ENCODE measurements at regions not wholly inside any gene's neighbourhood (a gene's known extent, or its start where the extent isn't known, plus 50 kb on each side); places are given as distances from the start of the nearest gene placed in this dataset.

DNA sequence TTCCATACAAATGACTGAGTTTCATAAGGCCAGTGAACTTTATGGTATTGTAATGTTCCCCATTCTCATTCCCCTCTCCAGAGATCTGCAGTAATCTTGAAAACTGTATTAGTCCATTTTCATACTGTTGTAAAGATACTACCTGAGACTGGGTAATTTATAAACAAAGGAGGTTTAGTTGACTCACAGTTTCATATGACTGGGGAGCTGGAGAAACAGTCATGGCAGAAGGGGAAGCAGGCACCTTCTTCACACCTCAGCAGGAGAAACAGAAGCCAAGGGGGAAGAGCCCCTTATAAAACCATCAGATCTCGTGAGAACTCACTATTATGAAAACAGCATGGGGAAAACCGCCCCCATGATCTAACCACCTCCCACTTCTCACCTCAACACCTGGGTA, 318.7 kb upstream of the KLF12 start:
- Histone ChIP-seq H3K4me3 (ENCODE audit: low read depth, low read length, poor library complexity, severe bottlenecking) (no peak overlapping the region), H3K9me3 (ENCODE audit: low read length) (no peaks in the 10 kb centered on the region), H3K4me2 (ENCODE audit: low read length) (no peak overlapping the region), H3F3A (ENCODE audit: insufficient read depth, low read length) (no peaks in the 10 kb centered on the region), H3K36me3 (ENCODE audit: insufficient read depth, low read length) (no peaks in the 10 kb centered on the region), H3K9ac (ENCODE audit: low read length) (no peak overlapping the region), H4K20me1 (ENCODE audit: insufficient read depth, low read length) (no peaks in the 10 kb centered on the region), H3K4me1 (ENCODE audit: insufficient read depth, low read length, severe bottlenecking) (peaks cover 25% of the 10 kb centered on the region), H3K27ac (ENCODE audit: low read depth, low read length, poor library complexity, severe bottlenecking) (no peak overlapping the region), H2AFZ (ENCODE audit: low read length) (no peak overlapping the region), H3K27me3 (ENCODE audit: insufficient read depth, low read length) (no peaks in the 10 kb centered on the region), H3K79me2 (ENCODE audit: insufficient read depth, low read length) (no peaks in the 10 kb centered on the region), H3K9me2 (ENCODE audit: low read depth, low read length) (no peaks in the 10 kb centered on the region)
- TF ChIP-seq, protein P1, sequence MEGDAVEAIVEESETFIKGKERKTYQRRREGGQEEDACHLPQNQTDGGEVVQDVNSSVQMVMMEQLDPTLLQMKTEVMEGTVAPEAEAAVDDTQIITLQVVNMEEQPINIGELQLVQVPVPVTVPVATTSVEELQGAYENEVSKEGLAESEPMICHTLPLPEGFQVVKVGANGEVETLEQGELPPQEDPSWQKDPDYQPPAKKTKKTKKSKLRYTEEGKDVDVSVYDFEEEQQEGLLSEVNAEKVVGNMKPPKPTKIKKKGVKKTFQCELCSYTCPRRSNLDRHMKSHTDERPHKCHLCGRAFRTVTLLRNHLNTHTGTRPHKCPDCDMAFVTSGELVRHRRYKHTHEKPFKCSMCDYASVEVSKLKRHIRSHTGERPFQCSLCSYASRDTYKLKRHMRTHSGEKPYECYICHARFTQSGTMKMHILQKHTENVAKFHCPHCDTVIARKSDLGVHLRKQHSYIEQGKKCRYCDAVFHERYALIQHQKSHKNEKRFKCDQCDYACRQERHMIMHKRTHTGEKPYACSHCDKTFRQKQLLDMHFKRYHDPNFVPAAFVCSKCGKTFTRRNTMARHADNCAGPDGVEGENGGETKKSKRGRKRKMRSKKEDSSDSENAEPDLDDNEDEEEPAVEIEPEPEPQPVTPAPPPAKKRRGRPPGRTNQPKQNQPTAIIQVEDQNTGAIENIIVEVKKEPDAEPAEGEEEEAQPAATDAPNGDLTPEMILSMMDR (IDR thresholded peaks at IDR 0.05; ENCODE audit: low read length) = no peak
- no peak for TF ChIP-seq EZH2 (IDR thresholded peaks at IDR 0.05; ENCODE audit: borderline replicate concordance, low read length)

DNA sequence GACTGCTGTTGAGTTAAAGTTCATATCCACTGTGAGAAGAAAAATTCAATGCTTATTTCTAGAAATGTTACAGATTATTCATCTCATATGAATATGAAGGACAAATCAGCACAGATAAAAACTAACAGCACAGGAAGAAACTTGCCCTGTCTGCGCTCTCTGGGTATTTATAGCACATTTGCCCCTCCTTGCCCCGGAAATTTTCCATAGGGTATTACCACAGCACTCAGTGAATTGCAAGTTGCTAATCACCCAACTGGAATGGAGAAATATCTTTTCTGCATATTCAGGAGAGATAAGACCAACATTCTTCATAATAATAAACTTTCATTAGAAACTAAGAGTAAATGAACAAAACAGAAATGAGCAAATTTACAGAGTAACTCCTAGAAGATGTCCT, 318.0 kb upstream of the KLF12 start:
- Histone ChIP-seq H2AFZ (ENCODE audit: low read length) (no peak overlapping the region), H3F3A (ENCODE audit: insufficient read depth, low read length) (no peaks in the 10 kb centered on the region), H3K4me1 (ENCODE audit: insufficient read depth, low read length, severe bottlenecking) (peaks cover 25% of the 10 kb centered on the region), H3K4me3 (ENCODE audit: low read depth, low read length, poor library complexity, severe bottlenecking) (no peak overlapping the region), H3K36me3 (ENCODE audit: insufficient read depth, low read length) (no peaks in the 10 kb centered on the region), H3K9me3 (ENCODE audit: low read length) (no peaks in the 10 kb centered on the region), H3K27ac (ENCODE audit: low read depth, low read length, poor library complexity, severe bottlenecking) (no peak overlapping the region), H3K4me2 (ENCODE audit: low read length) (no peak overlapping the region), H3K9ac (ENCODE audit: low read length) (no peak overlapping the region), H3K9me2 (ENCODE audit: low read depth, low read length) (no peaks in the 10 kb centered on the region), H3K79me2 (ENCODE audit: insufficient read depth, low read length) (no peaks in the 10 kb centered on the region), H3K27me3 (ENCODE audit: insufficient read depth, low read length) (no peaks in the 10 kb centered on the region), H4K20me1 (ENCODE audit: insufficient read depth, low read length) (no peaks in the 10 kb centered on the region)
- TF ChIP-seq, protein P1 (IDR thresholded peaks at IDR 0.05; ENCODE audit: low read length) = no peak
- no peak for TF ChIP-seq EZH2 (IDR thresholded peaks at IDR 0.05; ENCODE audit: borderline replicate concordance, low read length)

DNA sequence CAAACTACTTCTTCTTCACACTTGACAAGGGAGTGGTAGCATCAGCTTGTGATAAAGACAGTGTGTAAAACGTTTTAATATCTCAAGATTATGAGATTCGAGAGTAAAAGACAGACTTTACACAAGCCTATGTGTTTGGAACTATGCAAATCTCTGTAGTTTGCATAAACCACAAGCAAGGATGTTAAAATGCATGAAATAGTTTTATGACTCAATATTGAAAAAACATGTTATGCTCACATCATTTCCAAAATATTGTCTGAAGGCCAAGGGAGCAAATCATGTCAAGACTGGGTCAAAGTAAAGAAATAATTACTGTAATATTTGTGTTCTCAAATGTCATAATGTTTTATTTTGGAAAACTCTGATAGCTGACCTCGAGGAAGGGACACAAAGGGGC, 316.8 kb upstream of the KLF12 start:
- Histone ChIP-seq H3K9me3 (ENCODE audit: low read length) (no peaks in the 10 kb centered on the region), H3K27ac (ENCODE audit: low read depth, low read length, poor library complexity, severe bottlenecking) (no peak overlapping the region), H3K79me2 (ENCODE audit: insufficient read depth, low read length) (no peaks in the 10 kb centered on the region), H3K36me3 (ENCODE audit: insufficient read depth, low read length) (no peaks in the 10 kb centered on the region), H3K4me3 (ENCODE audit: low read depth, low read length, poor library complexity, severe bottlenecking) (no peak overlapping the region), H3K4me1 (ENCODE audit: insufficient read depth, low read length, severe bottlenecking) (peaks cover 25% of the 10 kb centered on the region), H3K9me2 (ENCODE audit: low read depth, low read length) (no peaks in the 10 kb centered on the region), H3K9ac (ENCODE audit: low read length) (no peak overlapping the region), H3K27me3 (ENCODE audit: insufficient read depth, low read length) (no peaks in the 10 kb centered on the region), H3K4me2 (ENCODE audit: low read length) (no peak overlapping the region), H2AFZ (ENCODE audit: low read length) (no peak overlapping the region), H3F3A (ENCODE audit: insufficient read depth, low read length) (no peaks in the 10 kb centered on the region), H4K20me1 (ENCODE audit: insufficient read depth, low read length) (no peaks in the 10 kb centered on the region)
- TF ChIP-seq, protein P1 (IDR thresholded peaks at IDR 0.05; ENCODE audit: low read length) = no peak
- TF ChIP-seq EZH2 (IDR thresholded peaks at IDR 0.05; ENCODE audit: borderline replicate concordance, low read length) = no peak

Data from OCI-LY1 (cell line).